Ishikawa (cell line): ENCODE measurements at regions not wholly inside any gene's neighbourhood (a gene's known extent, or its start where the extent isn't known, plus 50 kb on each side); places are given as distances from the start of the nearest gene placed in this dataset.

Experiments used
- CEBPB ChIP-seq: IDR thresholded peaks from 2 replicates; pipeline ENCODE4 v1.6.1; 2012
- CREB1 ChIP-seq: IDR thresholded peaks from 2 replicates; pipeline ENCODE4 v1.6.1; 2012; ENCODE audit warnings: low read depth
- EGR1 ChIP-seq: IDR thresholded peaks from 2 replicates; pipeline ENCODE4 v1.6.1; 2012
- EP300 ChIP-seq: IDR thresholded peaks from 2 replicates; pipeline ENCODE4 v1.6.1; 2012; ENCODE audit warnings: borderline replicate concordance
- NFIC ChIP-seq: IDR thresholded peaks from 2 replicates; pipeline ENCODE4 v1.6.1; 2012
- RAD21 ChIP-seq: IDR thresholded peaks from 2 replicates; pipeline ENCODE4 v1.6.1; 2012; ENCODE audit warnings: low read depth
- TAF1 ChIP-seq: IDR thresholded peaks from 2 replicates; pipeline ENCODE4 v1.6.1; 2012; ENCODE audit warnings: low read depth, mild to moderate bottlenecking
- TCF12 ChIP-seq: IDR thresholded peaks from 2 replicates; pipeline ENCODE4 v1.6.1; 2012; ENCODE audit warnings: low read depth
- TEAD4 ChIP-seq: IDR thresholded peaks from 2 replicates; pipeline ENCODE4 v1.6.1; 2012
- YY1 ChIP-seq: IDR thresholded peaks from 2 replicates; pipeline ENCODE4 v1.6.1; 2012; ENCODE audit warnings: low read depth
- ZBTB7A ChIP-seq: IDR thresholded peaks from 2 replicates; pipeline ENCODE4 v1.6.1; 2012; ENCODE audit warnings: low read depth
- TF ChIP-seq, protein P1 (sequence below): IDR thresholded peaks from 2 replicates; pipeline ENCODE4 v1.6.1; 2012; ENCODE audit warnings: low read depth, mild to moderate bottlenecking
- TF ChIP-seq, protein P2 (sequence below): IDR thresholded peaks from 2 replicates; pipeline ENCODE4 v1.6.1; 2012

DNA sequence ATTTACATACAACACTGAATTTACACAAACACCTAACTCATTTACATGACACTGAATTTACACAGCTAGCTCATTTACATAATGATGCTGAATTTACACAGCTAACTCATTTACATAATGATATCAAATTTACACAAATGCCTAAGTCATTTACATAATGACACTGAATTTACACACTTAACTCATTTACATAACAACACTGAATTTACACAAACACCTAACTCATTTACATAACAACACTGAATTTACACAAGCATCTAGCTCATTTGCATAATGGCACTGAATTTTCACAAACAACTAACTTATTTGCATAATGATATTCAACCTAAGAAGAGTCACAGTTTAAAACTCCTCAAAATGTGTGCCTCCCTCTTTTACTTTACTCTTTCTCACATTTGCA is 511.7 kb downstream of the GALR1 start:
- TF ChIP-seq EP300 (no peak), TEAD4 (no peak), RAD21 (no peak), NFIC (no peak), ZBTB7A (no peak), TCF12 (no peak), TAF1 (no peak), CREB1 (no peak), CEBPB (no peak), YY1 (no peak), EGR1 (no peak)
- TF ChIP-seq, protein P1, sequence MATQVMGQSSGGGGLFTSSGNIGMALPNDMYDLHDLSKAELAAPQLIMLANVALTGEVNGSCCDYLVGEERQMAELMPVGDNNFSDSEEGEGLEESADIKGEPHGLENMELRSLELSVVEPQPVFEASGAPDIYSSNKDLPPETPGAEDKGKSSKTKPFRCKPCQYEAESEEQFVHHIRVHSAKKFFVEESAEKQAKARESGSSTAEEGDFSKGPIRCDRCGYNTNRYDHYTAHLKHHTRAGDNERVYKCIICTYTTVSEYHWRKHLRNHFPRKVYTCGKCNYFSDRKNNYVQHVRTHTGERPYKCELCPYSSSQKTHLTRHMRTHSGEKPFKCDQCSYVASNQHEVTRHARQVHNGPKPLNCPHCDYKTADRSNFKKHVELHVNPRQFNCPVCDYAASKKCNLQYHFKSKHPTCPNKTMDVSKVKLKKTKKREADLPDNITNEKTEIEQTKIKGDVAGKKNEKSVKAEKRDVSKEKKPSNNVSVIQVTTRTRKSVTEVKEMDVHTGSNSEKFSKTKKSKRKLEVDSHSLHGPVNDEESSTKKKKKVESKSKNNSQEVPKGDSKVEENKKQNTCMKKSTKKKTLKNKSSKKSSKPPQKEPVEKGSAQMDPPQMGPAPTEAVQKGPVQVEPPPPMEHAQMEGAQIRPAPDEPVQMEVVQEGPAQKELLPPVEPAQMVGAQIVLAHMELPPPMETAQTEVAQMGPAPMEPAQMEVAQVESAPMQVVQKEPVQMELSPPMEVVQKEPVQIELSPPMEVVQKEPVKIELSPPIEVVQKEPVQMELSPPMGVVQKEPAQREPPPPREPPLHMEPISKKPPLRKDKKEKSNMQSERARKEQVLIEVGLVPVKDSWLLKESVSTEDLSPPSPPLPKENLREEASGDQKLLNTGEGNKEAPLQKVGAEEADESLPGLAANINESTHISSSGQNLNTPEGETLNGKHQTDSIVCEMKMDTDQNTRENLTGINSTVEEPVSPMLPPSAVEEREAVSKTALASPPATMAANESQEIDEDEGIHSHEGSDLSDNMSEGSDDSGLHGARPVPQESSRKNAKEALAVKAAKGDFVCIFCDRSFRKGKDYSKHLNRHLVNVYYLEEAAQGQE, result no peak
- TF ChIP-seq, protein P2, sequence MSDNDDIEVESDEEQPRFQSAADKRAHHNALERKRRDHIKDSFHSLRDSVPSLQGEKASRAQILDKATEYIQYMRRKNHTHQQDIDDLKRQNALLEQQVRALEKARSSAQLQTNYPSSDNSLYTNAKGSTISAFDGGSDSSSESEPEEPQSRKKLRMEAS, result no peak
